A204.1 (cell line): ENCODE measurements at regions not wholly inside any gene's neighbourhood (a gene's known extent, or its start where the extent isn't known, plus 50 kb on each side); places are given as distances from the start of the nearest gene placed in this dataset.
"Not testable (repeated sequence)": the region's sequence is repeated elsewhere in the genome, so short reads cannot be mapped to it uniquely, and the experiment has no call there.

Experiments
- FAIRE-seq: peaks from 2 replicates; lab custom pipeline; 2012; peaks lifted over from hg19 to GRCh38; lab: Jason Lieb, UNC

- no peak for FAIRE-seq
These were observed 1153.0 kb upstream of the TMEM132C start for GRCh38 chr12:127113945-127114344.

- FAIRE-seq, result no peak
These were observed 1151.4 kb upstream of the TMEM132C start for GRCh38 chr12:127115468-127116035.

GRCh38 chr12:127118251-127118650 is 1148.7 kb upstream of the TMEM132C start:
- FAIRE-seq, result no peak

GRCh38 chr12:127119600-127120140 is 1147.3 kb upstream of the TMEM132C start:
- FAIRE-seq, result no peak

GRCh38 chr12:127120851-127121250 is 1146.1 kb upstream of the TMEM132C start:
- FAIRE-seq, result no peak

- FAIRE-seq, result no peak
These were observed 1145.4 kb upstream of the TMEM132C start for GRCh38 chr12:127121494-127122084.

- no peak for FAIRE-seq
These were observed 1141.2 kb upstream of the TMEM132C start for GRCh38 chr12:127125607-127126259.

- no peak for FAIRE-seq
These were observed 1140.7 kb upstream of the TMEM132C start for GRCh38 chr12:127126260-127126628.

GRCh38 chr12:127127897-127128296 is 1139.1 kb upstream of the TMEM132C start:
- no peak for FAIRE-seq

- no peak for FAIRE-seq
These were observed 1136.4 kb upstream of the TMEM132C start for GRCh38 chr12:127130506-127131124.

- no peak for FAIRE-seq
These were observed 1133.2 kb upstream of the TMEM132C start for GRCh38 chr12:127133675-127134335.

- not testable (repeated sequence) for FAIRE-seq
These were observed 1126.0 kb upstream of the TMEM132C start for GRCh38 chr12:127140864-127141484.

- no peak for FAIRE-seq
These were observed 1124.0 kb upstream of the TMEM132C start for GRCh38 chr12:127143020-127143419.

- FAIRE-seq, result no peak
These were observed 1122.2 kb upstream of the TMEM132C start for GRCh38 chr12:127144770-127145169.

- FAIRE-seq, result no peak
These were observed 1121.6 kb upstream of the TMEM132C start for GRCh38 chr12:127145241-127145928.

- no peak for FAIRE-seq
These were observed 1120.8 kb upstream of the TMEM132C start for GRCh38 chr12:127145929-127146789.

GRCh38 chr12:127146991-127147718 is 1119.8 kb upstream of the TMEM132C start:
- FAIRE-seq, result no peak

- FAIRE-seq, result no peak
These were observed 1119.2 kb upstream of the TMEM132C start for GRCh38 chr12:127147724-127148123.

GRCh38 chr12:127148318-127148717 is 1118.7 kb upstream of the TMEM132C start:
- no peak for FAIRE-seq
